ENCODE measurements at regions not wholly inside any gene's neighbourhood (a gene's known extent, or its start where the extent isn't known, plus 50 kb on each side); places are given as distances from the start of the nearest gene placed in this dataset.

GRCh38 chr15:87470923-87471322, 785.6 kb downstream of the NTRK3 start:
- no peak for TF ChIP-seq CTCF (IDR thresholded peaks at IDR 0.05)
- TF ChIP-seq POLR2A (IDR thresholded peaks at IDR 0.05): no peak

Measured in body of pancreas (tissue), 4 donors.